Common myeloid progenitor, CD34-positive (primary cell): ENCODE measurements at regions not wholly inside any gene's neighbourhood (a gene's known extent, or its start where the extent isn't known, plus 50 kb on each side); places are given as distances from the start of the nearest gene placed in this dataset.
"Not testable (repeated sequence)": the region's sequence is repeated elsewhere in the genome, so short reads cannot be mapped to it uniquely, and the experiment has no call there.

Source experiments
- CTCF ChIA-PET: fragments of 350-600 bp; sonication (Branson Sonifier 250); formaldehyde crosslinking; loops from one replicate; lab custom pipeline; 2021; ENCODE audit warnings: antibody characterized with exemption; lab: Charles Lee
- POLR2A ChIA-PET: fragments of 350-600 bp; sonication (Branson Sonifier 250); formaldehyde crosslinking; loops from one replicate; lab custom pipeline; 2021; ENCODE audit warnings: antibody characterized with exemption; lab: Charles Lee
- DNase-seq, 3 donors: peaks; one replicate each; pipeline versions ENCODE4 v3.0.0 to v3.0.0-alpha.2; 2013
- H3K27ac ChIP-seq, 2 experiments: 1 replicate in 1 of 2; 2 replicates in 1 of 2; pipeline ENCODE4 v1.7.0; 2013; ENCODE audit warnings: inconsistent platforms in 2 of 2, low read length in 2 of 2, mild to moderate bottlenecking in 2 of 2, low read depth in 1 of 2, moderate library complexity in 1 of 2; ENCODE audit not compliant: severe bottlenecking in 2 of 2, insufficient read depth in 1 of 2, poor library complexity in 1 of 2
- H3K27me3 ChIP-seq, 5 experiments: replicated peaks in 2 of 5; 1 replicate in 3 of 5; 2 replicates in 2 of 5; pipeline versions ENCODE4 v1.6.1 to v1.7.0; 2013; ENCODE audit warnings: low read length in 4 of 5, mild to moderate bottlenecking in 2 of 5, moderate library complexity in 2 of 5, inconsistent platforms in 1 of 5; ENCODE audit not compliant: insufficient read depth in 5 of 5, control insufficient read depth in 4 of 5
- H3K36me3 ChIP-seq, 4 experiments: 1 replicate in 2 of 4; 2 replicates in 2 of 4; pipeline versions ENCODE4 v1.6.1 to v1.7.0; 2013; ENCODE audit warnings: low read length in 3 of 4, control low read depth in 1 of 4, mild to moderate bottlenecking in 1 of 4; ENCODE audit not compliant: control insufficient read depth in 4 of 4, insufficient read depth in 4 of 4
- H3K4me1 ChIP-seq, 4 experiments: 1 replicate in 3 of 4; 2 replicates in 1 of 4; pipeline versions ENCODE4 v1.6.1 to v1.7.1; 2013; ENCODE audit warnings: low read length in 3 of 4, mild to moderate bottlenecking in 3 of 4, control low read depth in 1 of 4, inconsistent platforms in 1 of 4, moderate library complexity in 1 of 4; ENCODE audit not compliant: control insufficient read depth in 4 of 4, insufficient read depth in 4 of 4; ENCODE audit errors: control extremely low read depth in 1 of 4
- H3K4me3 ChIP-seq, 7 experiments: 1 replicate in 4 of 7; 2 replicates in 3 of 7; pipeline versions ENCODE4 v1.5.1 to v1.7.0; 2013; ENCODE audit warnings: mild to moderate bottlenecking in 7 of 7, low read length in 6 of 7, moderate library complexity in 6 of 7, inconsistent platforms in 2 of 7, low read depth in 2 of 7, control low read depth in 1 of 7; ENCODE audit not compliant: insufficient read depth in 4 of 7, control insufficient read depth in 1 of 7; ENCODE audit errors: extremely low read depth in 1 of 7
- H3K9me3 ChIP-seq, 5 experiments: 1 replicate in 4 of 5; 2 replicates in 1 of 5; pipeline versions ENCODE4 v1.6.1 to v1.7.1; 2013; ENCODE audit warnings: low read length in 4 of 5, mild to moderate bottlenecking in 2 of 5, inconsistent platforms in 1 of 5, low read depth in 1 of 5, moderate library complexity in 1 of 5; ENCODE audit not compliant: control insufficient read depth in 4 of 5, insufficient read depth in 2 of 5; ENCODE audit errors: control extremely low read depth in 1 of 5
- WGBS: methylation state at CpG from one replicate; pipeline ENCODE4 v1.1.5; 2013; ENCODE audit not compliant: insufficient coverage; 5-methylcytosine and 5-hydroxymethylcytosine counted together

GRCh38 chr11:134598368-134598767, 186.3 kb upstream of the B3GAT1 start:
- no peak overlapping the region for H3K4me3 ChIP-seq
- 86% methylated on average over 5 of the region's 5 CpGs for WGBS
- H3K36me3 ChIP-seq: no peaks in the 10 kb centered on the region
- no peak for DNase-seq
- peaks cover 0 to 1% (median 0%) of the 10 kb centered on the region in 5 experiments for H3K9me3 ChIP-seq
- ChIA-PET POLR2A (interaction anchor here (0.7 kb wide), 1 partner anchor 24 kb away, joined by 4 read pairs; no protein-coding TSS in a partner anchor), CTCF (interaction anchor here (0.6 kb wide), 1 partner anchor 19 kb away, joined by 3 read pairs; no protein-coding TSS in a partner anchor)
- no peak overlapping the region for H3K27ac ChIP-seq
- H3K27me3 ChIP-seq: peaks cover 3 to 9% (median 7%) of the 10 kb centered on the region in 5 experiments
- H3K4me1 ChIP-seq: no peaks in the 10 kb centered on the region

- no peaks in the 10 kb centered on the region for H3K36me3 ChIP-seq
- POLR2A ChIA-PET: no interaction called here
- DNase-seq: no peak
- no peak overlapping the region for H3K4me3 ChIP-seq
- H3K9me3 ChIP-seq: peaks cover 0 to under 1% (median 0%) of the 10 kb centered on the region in 5 experiments
- peaks cover 1 to 9% (median 3%) of the 10 kb centered on the region in 5 experiments for H3K27me3 ChIP-seq
- H3K27ac ChIP-seq: no peak overlapping the region
- no peaks in the 10 kb centered on the region for H3K4me1 ChIP-seq
- 95% methylated on average over 7 of the region's 8 CpGs for WGBS
- CTCF ChIA-PET: no interaction called here
Observed at GRCh38 chr11:134597452-134597851, 185.4 kb upstream of the B3GAT1 start.

- Histone ChIP-seq H3K4me3 (no peak overlapping the region), H3K9me3 (peaks cover 0 to 2% (median 0%) of the 10 kb centered on the region in 5 experiments), H3K4me1 (no peaks in the 10 kb centered on the region), H3K27ac (no peak overlapping the region), H3K27me3 (peaks cover 0 to 4% (median 3%) of the 10 kb centered on the region in 5 experiments), H3K36me3 (no peaks in the 10 kb centered on the region)
- WGBS: 100% methylated on average over 3 of the region's 3 CpGs
- ChIA-PET CTCF (no interaction called here), POLR2A (no interaction called here)
- DNase-seq: no peak
Observed at GRCh38 chr11:134596404-134596803, 184.4 kb upstream of the B3GAT1 start.

- no peaks in the 10 kb centered on the region for H3K36me3 ChIP-seq
- peak in 1 of 3 donors; percentile 16 for DNase-seq
- H3K4me3 ChIP-seq: no peak overlapping the region
- H3K27me3 ChIP-seq: peaks cover 0 to 5% (median 2%) of the 10 kb centered on the region in 5 experiments
- no peaks in the 10 kb centered on the region for H3K4me1 ChIP-seq
- H3K9me3 ChIP-seq: peaks cover 0 to 2% (median 0%) of the 10 kb centered on the region in 5 experiments
- H3K27ac ChIP-seq: no peak overlapping the region
- CTCF ChIA-PET: no interaction called here
- POLR2A ChIA-PET: no interaction called here
Observed at GRCh38 chr11:134592391-134592990, 180.4 kb upstream of the B3GAT1 start.

- Histone ChIP-seq H3K36me3 (no peaks in the 10 kb centered on the region), H3K4me3 (no peak overlapping the region), H3K27me3 (peaks cover 0 to 5% (median 4%) of the 10 kb centered on the region in 5 experiments), H3K27ac (no peak overlapping the region), H3K9me3 (peaks cover 0 to 2% (median 0%) of the 10 kb centered on the region in 5 experiments), H3K4me1 (no peaks in the 10 kb centered on the region)
- no peak for DNase-seq
- no CpG with 5 or more reads among the region's 3 CpGs for WGBS
- ChIA-PET POLR2A (no interaction called here), CTCF (no interaction called here)
Observed at GRCh38 chr11:134591338-134591737, 179.3 kb upstream of the B3GAT1 start.

GRCh38 chr11:134589129-134589528, 177.1 kb upstream of the B3GAT1 start:
- Histone ChIP-seq H3K36me3 (no peaks in the 10 kb centered on the region), H3K4me3 (no peak overlapping the region), H3K9me3 (peaks cover 0 to 2% (median 0%) of the 10 kb centered on the region in 5 experiments), H3K27me3 (peaks cover 0 to 7% (median 4%) of the 10 kb centered on the region in 5 experiments), H3K27ac (no peak overlapping the region), H3K4me1 (peaks cover 0 to 13% (median 6%) of the 10 kb centered on the region in 4 experiments)
- DNase-seq: no peak
- POLR2A ChIA-PET: no interaction called here
- 68% methylated on average over 5 of the region's 5 CpGs for WGBS
- CTCF ChIA-PET: no interaction called here

- 91% methylated on average over 20 of the region's 20 CpGs for WGBS
- H3K4me3 ChIP-seq, H3K27me3 ChIP-seq, DNase-seq, H3K9me3 ChIP-seq, H3K36me3 ChIP-seq, CTCF ChIA-PET, H3K27ac ChIP-seq, POLR2A ChIA-PET: not testable (repeated sequence)
- peaks cover 0 to 19% (median 11%) of the 10 kb centered on the region in 4 experiments for H3K4me1 ChIP-seq
Observed at GRCh38 chr11:134588460-134589110, 176.5 kb upstream of the B3GAT1 start.
